A549 (cell line): ENCODE measurements at regions not wholly inside any gene's neighbourhood (a gene's known extent, or its start where the extent isn't known, plus 50 kb on each side); places are given as distances from the start of the nearest gene placed in this dataset.

ENCODE experiments used
- ATAC-seq, 2 experiments: fragments of 200-7000 bp in 1 of 2; fragments of >200 bp in 1 of 2; cut with Nextera tagmentation in 1 of 2; cut with Tn5 transposase in 1 of 2; 3 replicates each; pipeline versions ENCODE4 v1.8.0 to v1.9.1; 2018 to 2020; ENCODE audit warnings: mild to moderate bottlenecking in 1 of 2, moderate library complexity in 1 of 2
- CTCF ChIA-PET: fragments of 300-600 bp; sonication (Branson Sonifier 250); formaldehyde crosslinking; extraction: SDS; loops from one replicate; lab custom pipeline; 2021; ENCODE audit warnings: antibody characterized with exemption, inconsistent platforms; lab: Yijun Ruan, JAX
- POLR2A ChIA-PET: fragments of 350-600 bp; formaldehyde crosslinking; extraction: SDS; loops from one replicate; lab custom pipeline; 2021; ENCODE audit warnings: antibody characterized with exemption, inconsistent platforms; lab: Yijun Ruan, JAX
- DNase-seq, 2 experiments: peaks; one replicate each; pipeline versions ENCODE4 v3.0.0 to v3.0.0-alpha.2; 2011 to 2016; ENCODE audit warnings: low read depth in 1 of 2, low spot score in 1 of 2
- FAIRE-seq: peaks from 2 replicates; lab custom pipeline; 2011; peaks lifted over from hg19 to GRCh38; lab: Jason Lieb, UNC
- H3K27ac ChIP-seq, 2 experiments: fragments of >200 bp; sonication (Bioruptor Twin); formaldehyde crosslinking; 3 replicates each; pipeline ENCODE4 v1.5.1; 2016 to 2017
- H3K4me1 ChIP-seq: fragments of >200 bp; sonication (Bioruptor Twin); formaldehyde crosslinking; 3 replicates; pipeline ENCODE4 v1.6.1; 2016
- H3K4me2 ChIP-seq: fragments of >200 bp; sonication (Bioruptor Twin); formaldehyde crosslinking; 3 replicates; pipeline ENCODE4 v1.6.1; 2016
- H3K4me3 ChIP-seq: fragments of >200 bp; sonication (Bioruptor Twin); formaldehyde crosslinking; 3 replicates; pipeline ENCODE4 v1.5.1; 2016
- H3K9me3 ChIP-seq: fragments of >200 bp; sonication (Bioruptor Twin); formaldehyde crosslinking; 3 replicates; pipeline ENCODE4 v1.6.1; 2016
- ATOH8 ChIP-seq: fragments of 250-450 bp; sonication (Bioruptor Pico); IDR thresholded peaks from 2 replicates; pipeline ENCODE4 v1.5.0; 2020; ENCODE audit warnings: low read depth, mild to moderate bottlenecking, moderate library complexity
- BCL3 ChIP-seq: fragments of >200 bp; sonication (Bioruptor Twin); formaldehyde crosslinking; IDR thresholded peaks from 3 replicates; pipeline ENCODE4 v1.6.1; 2016
- CEBPB ChIP-seq, 2 experiments: fragments of >200 bp in 1 of 2; sonication (Bioruptor Twin) in 1 of 2; formaldehyde crosslinking in 1 of 2; IDR thresholded peaks; 2 replicates each; pipeline ENCODE4 v1.6.1; 2012 to 2016
- E2F6 ChIP-seq: IDR thresholded peaks from 2 replicates; pipeline ENCODE4 v1.6.1; 2012; ENCODE audit warnings: low read depth, borderline replicate concordance
- EHMT2 ChIP-seq: fragments of 200-600 bp; sonication (generic); IDR thresholded peaks from 2 replicates; pipeline ENCODE4 v1.6.1; 2016; ENCODE audit warnings: antibody characterized with exemption, low read depth, mild to moderate bottlenecking, moderate library complexity
- ELK1 ChIP-seq: fragments of 150-350 bp; IDR thresholded peaks from 2 replicates; pipeline ENCODE4 v1.6.1; 2014; ENCODE audit warnings: low read depth, mild to moderate bottlenecking, low read length
- EP300 ChIP-seq, 2 experiments: fragments of >200 bp; sonication (Bioruptor Twin); formaldehyde crosslinking; IDR thresholded peaks; 2 replicates in 1 of 2; 3 replicates in 1 of 2; pipeline ENCODE4 v1.6.1; 2016 to 2017
- FOSL2 ChIP-seq, 2 experiments: fragments of 450-650 bp in 1 of 2; fragments of >200 bp in 1 of 2; sonication (Bioruptor Twin) in 1 of 2; formaldehyde crosslinking; IDR thresholded peaks; 2 replicates each; pipeline versions ENCODE4 v1.5.0 to v1.6.1; 2016 to 2020; ENCODE audit warnings: mild to moderate bottlenecking in 1 of 2, moderate library complexity in 1 of 2
- GATA3 ChIP-seq: IDR thresholded peaks from 2 replicates; pipeline ENCODE4 v1.6.1; 2012; ENCODE audit warnings: borderline replicate concordance
- HES2 ChIP-seq: fragments of >200 bp; sonication (Bioruptor Twin); formaldehyde crosslinking; IDR thresholded peaks from 2 replicates; pipeline ENCODE4 v1.6.1; 2016
- HEYL ChIP-seq: fragments of 250-450 bp; sonication (Bioruptor Pico); IDR thresholded peaks from 2 replicates; pipeline ENCODE4 v1.8.0; 2021; ENCODE audit warnings: mild to moderate bottlenecking, moderate library complexity
- HOXA7 ChIP-seq: fragments of 250-450 bp; sonication (Bioruptor Pico); IDR thresholded peaks from 2 replicates; pipeline ENCODE4 v1.5.0; 2020; ENCODE audit warnings: mild to moderate bottlenecking, moderate library complexity
- HOXB13 ChIP-seq: fragments of 250-450 bp; sonication (Bioruptor Pico); IDR thresholded peaks from 2 replicates; pipeline ENCODE4 v1.5.0; 2020; ENCODE audit warnings: low read depth, mild to moderate bottlenecking, moderate library complexity
- JUN ChIP-seq, 2 experiments: fragments of >200 bp; sonication (Bioruptor Twin); formaldehyde crosslinking; IDR thresholded peaks; 2 replicates in 1 of 2; 3 replicates in 1 of 2; pipeline ENCODE4 v1.6.1; 2016 to 2017
- JUNB ChIP-seq: fragments of >200 bp; sonication (Bioruptor Twin); formaldehyde crosslinking; IDR thresholded peaks from 2 replicates; pipeline ENCODE4 v1.6.1; 2016
- MAFK ChIP-seq: fragments of 450-650 bp; IDR thresholded peaks from 2 replicates; pipeline ENCODE4 v1.6.1; 2014; ENCODE audit not compliant: partially characterized antibody
- MAX ChIP-seq: IDR thresholded peaks from 2 replicates; pipeline ENCODE4 v1.6.1; 2012
- MYC ChIP-seq: IDR thresholded peaks from 2 replicates; pipeline ENCODE4 v1.6.1; 2012; ENCODE audit warnings: mild to moderate bottlenecking, inconsistent platforms, low read length, improper control_type of control experiment, borderline replicate concordance
- NFE2L2 ChIP-seq: fragments of 150-350 bp; conservative IDR thresholded peaks from 2 replicates; pipeline ENCODE4 v1.6.1; 2014; ENCODE audit warnings: low read length
- NR3C1 ChIP-seq: fragments of >200 bp; sonication (Bioruptor Twin); formaldehyde crosslinking; IDR thresholded peaks from 3 replicates; pipeline ENCODE4 v1.6.1; 2017
- RAD21 ChIP-seq, 2 experiments: fragments of >200 bp in 1 of 2; sonication (Bioruptor Twin) in 1 of 2; formaldehyde crosslinking in 1 of 2; IDR thresholded peaks in 1 of 2; conservative IDR thresholded peaks in 1 of 2; 2 replicates in 1 of 2; 3 replicates in 1 of 2; pipeline ENCODE4 v1.6.1; 2012 to 2018; ENCODE audit warnings: inconsistent platforms in 1 of 2
- SMC3 ChIP-seq: fragments of >200 bp; sonication (Bioruptor Twin); formaldehyde crosslinking; IDR thresholded peaks from 3 replicates; pipeline ENCODE4 v1.6.1; 2018; ENCODE audit warnings: inconsistent platforms
- SREBF2 ChIP-seq: fragments of 450-650 bp; IDR thresholded peaks from 2 replicates; pipeline ENCODE4 v1.6.1; 2014; ENCODE audit warnings: mild to moderate bottlenecking, moderate library complexity
- TFCP2L1 ChIP-seq: fragments of 250-450 bp; sonication (Bioruptor Pico); IDR thresholded peaks from 2 replicates; pipeline ENCODE4 v1.5.0; 2021; ENCODE audit warnings: mild to moderate bottlenecking
- ZC3H11A ChIP-seq: fragments of 450-650 bp; IDR thresholded peaks from 2 replicates; pipeline ENCODE4 v1.6.1; 2014; ENCODE audit warnings: antibody characterized with exemption, mild to moderate bottlenecking
- WGBS: methylation state at CpG from one replicate; pipeline ENCODE4 v1.1.6; 2017; ENCODE audit errors: missing lambda C conversion rate; 5-methylcytosine and 5-hydroxymethylcytosine counted together
- TF ChIP-seq, protein P1 (sequence below): IDR thresholded peaks from 2 replicates; pipeline ENCODE4 v1.6.1; 2012
- TF ChIP-seq, protein P2 (sequence below): fragments of >200 bp; sonication (Bioruptor Twin); formaldehyde crosslinking; IDR thresholded peaks from 3 replicates; pipeline ENCODE4 v1.5.1; 2016

- TF ChIP-seq ELK1 (no peak), HEYL (CRISPR knock-in tag) (no peak), MAFK (no peak)
Observed at GRCh38 chr3:113096188-113096892, 105.6 kb downstream of the GTPBP8 start (continued).

DNA sequence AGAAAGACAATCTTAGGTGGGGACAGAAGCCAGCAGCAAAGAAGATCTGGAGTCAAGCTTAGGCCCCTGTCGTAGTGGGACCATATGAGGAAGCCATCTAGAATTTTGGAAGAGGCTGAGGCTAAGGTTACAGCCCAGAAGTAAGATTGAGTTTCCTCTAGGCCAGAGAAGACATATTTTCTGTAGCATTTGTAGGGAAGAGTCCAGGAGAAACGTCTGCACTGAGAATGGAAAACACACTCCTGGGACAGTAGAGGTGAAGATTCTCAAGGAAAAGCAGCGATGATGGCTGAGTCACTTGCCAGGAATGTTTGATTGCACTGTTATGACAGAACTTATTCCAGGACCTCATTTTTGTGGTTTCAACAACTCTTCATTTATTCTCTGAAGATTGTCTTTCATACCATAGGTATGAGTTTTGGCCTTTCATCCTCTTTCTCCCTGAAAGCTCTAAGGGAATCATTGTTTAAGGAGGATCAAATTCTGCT is 107.2 kb downstream of the GTPBP8 start:
- WGBS: 27% methylated on average over 3 of the region's 3 CpGs
- peak overlapping the region; percentile 65 for H3K4me2 ChIP-seq
- peak overlapping the region; percentile 78 to 90 for H3K27ac ChIP-seq
- ChIA-PET CTCF (interaction anchor here (0.7 to 2.5 kb wide), 4 partner anchors 11 to 498 kb away, joined by 3 to 8 read pairs (median 3); no protein-coding TSS in a partner anchor), POLR2A (interaction anchor here (1.5 kb wide), 1 partner anchor 12 kb away, joined by 4 read pairs; no protein-coding TSS in a partner anchor)
- no peak overlapping the region for H3K4me3 ChIP-seq
- H3K4me1 ChIP-seq: peaks cover 45% of the 10 kb centered on the region
- DNase-seq (peak; percentile 55 to 78), FAIRE-seq (peak; percentile 95), ATAC-seq (peak; percentile 91 to 92)
- H3K9me3 ChIP-seq: peaks cover 13% of the 10 kb centered on the region; the same call in 2 of the 3 replicates
- TF ChIP-seq NFE2L2 (no peak), GATA3 (peak; percentile 87), SMC3 (peak; percentile 45), JUN (IDR thresholded peaks at IDR 0.05) (peak; percentile 83 to 88; a peak in 4 of 5 replicates), BCL3 (peak; percentile 61; the same call in 1 of the 3 replicates), MAX (peak; percentile 61), EP300 (IDR thresholded peaks at IDR 0.05) (peak; percentile 64 to 84; a peak in 3 of 5 replicates), TFCP2L1 (CRISPR knock-in tag) (no peak), JUNB (peak; percentile 96), FOSL2 (IDR thresholded peaks at IDR 0.05) (peak; percentile 92), FOSL2 (CRISPR knock-in tag; IDR thresholded peaks at IDR 0.05) (peak; percentile 81), MYC (no peak), SREBF2 (no peak), RAD21 (conservative IDR thresholded peaks at IDR 0.05 in 1 of 2, IDR thresholded peaks at IDR 0.05 in 1 of 2) (peak in 1 of 2 experiments; percentile 51; a peak in 2 of 5 replicates), HES2 (0 out of 2 replicates have a peak, but pooled peaks have one; percentile 22), HOXB13 (CRISPR knock-in tag) (no peak), HOXA7 (CRISPR knock-in tag) (no peak), NR3C1 (no peak), ATOH8 (no peak), E2F6 (no peak), ZC3H11A (no peak), ELK1 (no peak), EHMT2 (no peak), CEBPB (IDR thresholded peaks at IDR 0.05) (peak; percentile 66 to 88; a peak in 3 of 4 replicates)
- TF ChIP-seq, protein P1, sequence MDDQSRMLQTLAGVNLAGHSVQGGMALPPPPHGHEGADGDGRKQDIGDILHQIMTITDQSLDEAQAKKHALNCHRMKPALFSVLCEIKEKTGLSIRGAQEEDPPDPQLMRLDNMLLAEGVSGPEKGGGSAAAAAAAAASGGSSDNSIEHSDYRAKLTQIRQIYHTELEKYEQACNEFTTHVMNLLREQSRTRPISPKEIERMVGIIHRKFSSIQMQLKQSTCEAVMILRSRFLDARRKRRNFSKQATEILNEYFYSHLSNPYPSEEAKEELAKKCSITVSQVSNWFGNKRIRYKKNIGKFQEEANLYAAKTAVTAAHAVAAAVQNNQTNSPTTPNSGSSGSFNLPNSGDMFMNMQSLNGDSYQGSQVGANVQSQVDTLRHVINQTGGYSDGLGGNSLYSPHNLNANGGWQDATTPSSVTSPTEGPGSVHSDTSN: peak; percentile 49; the same call in 1 of the 2 replicates
- TF ChIP-seq, protein P2, sequence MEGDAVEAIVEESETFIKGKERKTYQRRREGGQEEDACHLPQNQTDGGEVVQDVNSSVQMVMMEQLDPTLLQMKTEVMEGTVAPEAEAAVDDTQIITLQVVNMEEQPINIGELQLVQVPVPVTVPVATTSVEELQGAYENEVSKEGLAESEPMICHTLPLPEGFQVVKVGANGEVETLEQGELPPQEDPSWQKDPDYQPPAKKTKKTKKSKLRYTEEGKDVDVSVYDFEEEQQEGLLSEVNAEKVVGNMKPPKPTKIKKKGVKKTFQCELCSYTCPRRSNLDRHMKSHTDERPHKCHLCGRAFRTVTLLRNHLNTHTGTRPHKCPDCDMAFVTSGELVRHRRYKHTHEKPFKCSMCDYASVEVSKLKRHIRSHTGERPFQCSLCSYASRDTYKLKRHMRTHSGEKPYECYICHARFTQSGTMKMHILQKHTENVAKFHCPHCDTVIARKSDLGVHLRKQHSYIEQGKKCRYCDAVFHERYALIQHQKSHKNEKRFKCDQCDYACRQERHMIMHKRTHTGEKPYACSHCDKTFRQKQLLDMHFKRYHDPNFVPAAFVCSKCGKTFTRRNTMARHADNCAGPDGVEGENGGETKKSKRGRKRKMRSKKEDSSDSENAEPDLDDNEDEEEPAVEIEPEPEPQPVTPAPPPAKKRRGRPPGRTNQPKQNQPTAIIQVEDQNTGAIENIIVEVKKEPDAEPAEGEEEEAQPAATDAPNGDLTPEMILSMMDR: no peak
- TF ChIP-seq, all 56 proteins: peak for 12
